GM12878 (cell line): ENCODE measurements at regions not wholly inside any gene's neighbourhood (a gene's known extent, or its start where the extent isn't known, plus 50 kb on each side); places are given as distances from the start of the nearest gene placed in this dataset.

Source experiments
- ATAC-seq: fragments of 200-7000 bp; cut with Tn5 transposase; 3 replicates; pipeline ENCODE4 v1.9.1; 2020; ENCODE audit warnings: mild to moderate bottlenecking, moderate library complexity
- BruUV-seq: library from RNA; stranded (reverse); fragments of 400-500 nt; replicated peaks from 2 replicates; lab custom pipeline; 2021; lab: Mats Ljungman, UMichigan
- CTCF ChIA-PET: fragments of 300-600 bp; sonication (Branson Sonifier 250); formaldehyde crosslinking; extraction: SDS; loops from one replicate; lab custom pipeline; 2021; ENCODE audit warnings: inconsistent platforms; lab: Yijun Ruan, JAX
- POLR2A ChIA-PET: fragments of 350-600 bp; formaldehyde crosslinking; extraction: SDS; loops from one replicate; lab custom pipeline; 2021; ENCODE audit warnings: inconsistent platforms; lab: Charles Lee
- RAD21 ChIA-PET: fragments of 300-600 bp; sonication (Branson Sonifier 250); formaldehyde crosslinking; loops from one replicate; lab custom pipeline; 2023; ENCODE audit warnings: antibody characterized with exemption; ENCODE audit not compliant: unreplicated experiment; lab: Charles Lee
- SMC1A ChIA-PET: fragments of 300-600 bp; sonication (Branson Sonifier 250); formaldehyde crosslinking; loops from one replicate; lab custom pipeline; 2023; ENCODE audit not compliant: unreplicated experiment, uncharacterized antibody; lab: Charles Lee
- DNase-seq: peaks from one replicate; pipeline ENCODE4 v3.0.0-alpha.2; 2011; ENCODE audit warnings: low read depth, low spot score
- FAIRE-seq: peaks from 3 replicates; lab custom pipeline; 2011; peaks lifted over from hg19 to GRCh38; lab: Jason Lieb, UNC
- H2AFZ ChIP-seq: 2 replicates; pipeline ENCODE4 v1.6.0; 2011; ENCODE audit warnings: low read depth, low read length, control low read depth; ENCODE audit not compliant: control insufficient read depth
- H3K27ac ChIP-seq: 2 replicates; pipeline ENCODE4 v1.5.1; 2011; ENCODE audit warnings: control low read depth; ENCODE audit not compliant: control insufficient read depth, insufficient read depth
- H3K27me3 ChIP-seq, 2 experiments: replicated peaks in 1 of 2; 2 replicates each; pipeline versions ENCODE4 v1.6.0 to v1.6.1; 2011; ENCODE audit warnings: low read length in 1 of 2; ENCODE audit not compliant: control insufficient read depth in 2 of 2, insufficient read depth in 2 of 2
- H3K36me3 ChIP-seq, 2 experiments: 2 replicates each; pipeline ENCODE4 v1.5.1; 2011; ENCODE audit warnings: low read length in 1 of 2; ENCODE audit not compliant: control insufficient read depth in 2 of 2, insufficient read depth in 2 of 2
- H3K4me1 ChIP-seq: 2 replicates; pipeline ENCODE4 v1.6.1; 2011; ENCODE audit warnings: mild to moderate bottlenecking, low read length, moderate library complexity, mixed read lengths; ENCODE audit not compliant: control insufficient read depth, insufficient read depth
- H3K4me2 ChIP-seq: 2 replicates; pipeline ENCODE4 v1.6.0; 2011; ENCODE audit warnings: control low read depth; ENCODE audit not compliant: control insufficient read depth, insufficient read depth
- H3K4me3 ChIP-seq: fragments of 200-600 bp; sonication (generic); 2 replicates; pipeline ENCODE4 v1.5.1; 2016
- H3K79me2 ChIP-seq: 2 replicates; pipeline ENCODE4 v1.6.0; 2011; ENCODE audit warnings: low read length; ENCODE audit not compliant: control insufficient read depth, insufficient read depth
- H3K9ac ChIP-seq: 2 replicates; pipeline ENCODE4 v1.8.0; 2011; ENCODE audit warnings: low read length, control low read depth, mixed read lengths; ENCODE audit not compliant: control insufficient read depth, insufficient read depth
- H3K9me3 ChIP-seq: replicated peaks from 3 replicates; pipeline ENCODE4 v1.5.1; 2011; ENCODE audit warnings: mild to moderate bottlenecking, low read length; ENCODE audit not compliant: control insufficient read depth, insufficient read depth
- H4K20me1 ChIP-seq: 2 replicates; pipeline ENCODE4 v1.6.0; 2011; ENCODE audit not compliant: control insufficient read depth, insufficient read depth
- BMI1 ChIP-seq: fragments of 450-650 bp; IDR thresholded peaks from 2 replicates; pipeline ENCODE4 v1.6.1; 2016; ENCODE audit warnings: mild to moderate bottlenecking, moderate library complexity, borderline replicate concordance
- CHD2 ChIP-seq: IDR thresholded peaks from 2 replicates; pipeline ENCODE4 v1.6.1; 2011; ENCODE audit warnings: low read depth, low read length, improper control_type of control experiment, borderline replicate concordance
- EGR1 ChIP-seq, 2 experiments: IDR thresholded peaks; 1 replicate in 1 of 2; 2 replicates in 1 of 2; pipeline ENCODE4 v1.6.1; 2011 to 2012; ENCODE audit warnings: low read depth in 2 of 2, low read length in 2 of 2, borderline replicate concordance in 1 of 2, mild to moderate bottlenecking in 1 of 2, moderate library complexity in 1 of 2
- FOXM1 ChIP-seq: IDR thresholded peaks from 2 replicates; pipeline ENCODE4 v1.6.1; 2012; ENCODE audit warnings: low read depth, mild to moderate bottlenecking, inconsistent platforms, low read length, moderate library complexity
- RAD51 ChIP-seq: fragments of 450-650 bp; IDR thresholded peaks from 2 replicates; pipeline ENCODE4 v1.6.1; 2016; ENCODE audit warnings: moderate library complexity, mild to moderate bottlenecking, inconsistent platforms
- SPI1 ChIP-seq: IDR thresholded peaks from 2 replicates; pipeline ENCODE4 v1.6.1; 2011; ENCODE audit warnings: low read depth, mild to moderate bottlenecking, low read length, moderate library complexity, borderline replicate concordance; ENCODE audit not compliant: insufficient read depth
- STAT1 ChIP-seq: fragments of 450-650 bp; conservative IDR thresholded peaks from 2 replicates; pipeline ENCODE4 v1.6.1; 2014; ENCODE audit warnings: antibody characterized with exemption, mild to moderate bottlenecking
- ZBED1 ChIP-seq: IDR thresholded peaks from 2 replicates; pipeline ENCODE4 v1.6.1; 2016; ENCODE audit warnings: borderline replicate concordance
- ZNF217 ChIP-seq: fragments of 450-650 bp; IDR thresholded peaks from 2 replicates; pipeline ENCODE4 v1.6.1; 2017; ENCODE audit warnings: antibody characterized with exemption, mild to moderate bottlenecking
- ZNF274 ChIP-seq: IDR thresholded peaks from one replicate; pipeline ENCODE4 v1.8.0; 2011; ENCODE audit not compliant: insufficient read length, insufficient read depth
- ZNF622 ChIP-seq: fragments of 450-650 bp; IDR thresholded peaks from 2 replicates; pipeline ENCODE4 v1.6.1; 2017; ENCODE audit warnings: mild to moderate bottlenecking, inconsistent platforms
- WGBS: methylation state at CpG from one replicate; pipeline ENCODE4 v1.1.6; 2016; ENCODE audit warnings: low lambda C conversion rate; ENCODE audit not compliant: insufficient replicate concordance, insufficient coverage; ENCODE audit errors: missing lambda C conversion rate; 5-methylcytosine and 5-hydroxymethylcytosine counted together
- in situ Hi-C: fragments of 300-500 bp; cut with MboI; formaldehyde crosslinking; loops from 9 replicates; pipeline ENCODE4 v1.14.3; 2018; ENCODE audit warnings: mixed read lengths
- intact Hi-C: fragments of 100-400 bp; cut with micrococcal nuclease; formaldehyde crosslinking; loops from one replicate; pipeline ENCODE4 v1.14.2; 2022; ENCODE audit not compliant: unreplicated experiment
- TF ChIP-seq, protein P1 (sequence below): fragments of 450-650 bp; IDR thresholded peaks from 2 replicates; pipeline ENCODE4 v1.6.1; 2016; ENCODE audit warnings: mild to moderate bottlenecking, moderate library complexity, borderline replicate concordance
- TF ChIP-seq, protein P2 (sequence below), 3 experiments: IDR thresholded peaks in 2 of 3; conservative IDR thresholded peaks in 1 of 3; 2 replicates each; pipeline ENCODE4 v1.5.1; 2011; ENCODE audit warnings: low read depth in 3 of 3, low read length in 3 of 3, mild to moderate bottlenecking in 3 of 3, control low read depth in 2 of 3, moderate library complexity in 2 of 3, inconsistent platforms in 1 of 3, mixed read lengths in 1 of 3; ENCODE audit not compliant: control insufficient read depth in 2 of 3, insufficient read depth in 1 of 3; ENCODE audit errors: extremely low read depth in 1 of 3
- TF ChIP-seq, protein P3 (sequence below): fragments of 450-650 bp; formaldehyde crosslinking; IDR thresholded peaks from 2 replicates; pipeline ENCODE4 v1.5.0; 2022; ENCODE audit warnings: mild to moderate bottlenecking, missing genetic modification characterization

DNA sequence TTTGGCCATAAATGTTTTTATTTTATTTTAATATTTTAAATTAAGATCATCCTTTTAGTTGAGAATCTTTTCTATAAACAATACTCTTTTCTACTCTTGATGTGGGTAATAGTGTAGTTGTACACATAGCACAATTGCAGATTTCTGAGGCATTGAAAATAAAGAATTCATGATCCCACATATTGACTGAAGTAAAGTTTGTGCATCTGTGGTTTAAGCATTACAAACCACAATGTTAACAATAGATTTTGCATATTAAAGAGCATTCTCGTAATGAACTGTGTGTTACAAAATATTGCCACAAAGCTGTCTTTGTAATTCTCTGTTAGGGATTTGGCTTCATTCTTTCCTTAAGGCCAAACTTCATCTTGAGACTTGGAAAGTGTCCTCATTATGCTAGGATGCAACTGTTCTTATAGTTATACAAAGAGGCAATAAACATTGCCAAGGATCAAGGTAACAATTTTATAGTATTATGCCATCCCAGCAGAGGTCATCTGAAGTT lies 256.8 kb downstream of the OLFM3 start:
- no peak overlapping the region for H2AFZ ChIP-seq
- no peak for ATAC-seq
- H3K27ac ChIP-seq: no peak overlapping the region
- DNase-seq: no peak
- H3K79me2 ChIP-seq: no peaks in the 10 kb centered on the region
- BruUV-seq: no TSS peak
- in situ Hi-C loops: no loop called here
- H3K9me3 ChIP-seq: no peaks in the 10 kb centered on the region
- WGBS: 8% methylated on average over 1 of the region's 1 CpG
- TF ChIP-seq, protein P1, sequence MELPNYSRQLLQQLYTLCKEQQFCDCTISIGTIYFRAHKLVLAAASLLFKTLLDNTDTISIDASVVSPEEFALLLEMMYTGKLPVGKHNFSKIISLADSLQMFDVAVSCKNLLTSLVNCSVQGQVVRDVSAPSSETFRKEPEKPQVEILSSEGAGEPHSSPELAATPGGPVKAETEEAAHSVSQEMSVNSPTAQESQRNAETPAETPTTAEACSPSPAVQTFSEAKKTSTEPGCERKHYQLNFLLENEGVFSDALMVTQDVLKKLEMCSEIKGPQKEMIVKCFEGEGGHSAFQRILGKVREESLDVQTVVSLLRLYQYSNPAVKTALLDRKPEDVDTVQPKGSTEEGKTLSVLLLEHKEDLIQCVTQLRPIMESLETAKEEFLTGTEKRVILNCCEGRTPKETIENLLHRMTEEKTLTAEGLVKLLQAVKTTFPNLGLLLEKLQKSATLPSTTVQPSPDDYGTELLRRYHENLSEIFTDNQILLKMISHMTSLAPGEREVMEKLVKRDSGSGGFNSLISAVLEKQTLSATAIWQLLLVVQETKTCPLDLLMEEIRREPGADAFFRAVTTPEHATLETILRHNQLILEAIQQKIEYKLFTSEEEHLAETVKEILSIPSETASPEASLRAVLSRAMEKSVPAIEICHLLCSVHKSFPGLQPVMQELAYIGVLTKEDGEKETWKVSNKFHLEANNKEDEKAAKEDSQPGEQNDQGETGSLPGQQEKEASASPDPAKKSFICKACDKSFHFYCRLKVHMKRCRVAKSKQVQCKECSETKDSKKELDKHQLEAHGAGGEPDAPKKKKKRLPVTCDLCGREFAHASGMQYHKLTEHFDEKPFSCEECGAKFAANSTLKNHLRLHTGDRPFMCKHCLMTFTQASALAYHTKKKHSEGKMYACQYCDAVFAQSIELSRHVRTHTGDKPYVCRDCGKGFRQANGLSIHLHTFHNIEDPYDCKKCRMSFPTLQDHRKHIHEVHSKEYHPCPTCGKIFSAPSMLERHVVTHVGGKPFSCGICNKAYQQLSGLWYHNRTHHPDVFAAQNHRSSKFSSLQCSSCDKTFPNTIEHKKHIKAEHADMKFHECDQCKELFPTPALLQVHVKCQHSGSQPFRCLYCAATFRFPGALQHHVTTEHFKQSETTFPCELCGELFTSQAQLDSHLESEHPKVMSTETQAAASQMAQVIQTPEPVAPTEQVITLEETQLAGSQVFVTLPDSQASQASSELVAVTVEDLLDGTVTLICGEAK: no peak
- TF ChIP-seq CHD2 (no peak), BMI1 (no peak), STAT1 (no peak), RAD51 (no peak), ZNF274 (no peak), ZNF217 (no peak), SPI1 (no peak), FOXM1 (no peak), ZNF622 (no peak), EGR1 (IDR thresholded peaks at IDR 0.05; ENCODE audit: borderline replicate concordance in 1 of 2, low read depth in 2 of 2, low read length in 2 of 2) (no peak), ZBED1 (no peak)
- TF ChIP-seq, protein P2, sequence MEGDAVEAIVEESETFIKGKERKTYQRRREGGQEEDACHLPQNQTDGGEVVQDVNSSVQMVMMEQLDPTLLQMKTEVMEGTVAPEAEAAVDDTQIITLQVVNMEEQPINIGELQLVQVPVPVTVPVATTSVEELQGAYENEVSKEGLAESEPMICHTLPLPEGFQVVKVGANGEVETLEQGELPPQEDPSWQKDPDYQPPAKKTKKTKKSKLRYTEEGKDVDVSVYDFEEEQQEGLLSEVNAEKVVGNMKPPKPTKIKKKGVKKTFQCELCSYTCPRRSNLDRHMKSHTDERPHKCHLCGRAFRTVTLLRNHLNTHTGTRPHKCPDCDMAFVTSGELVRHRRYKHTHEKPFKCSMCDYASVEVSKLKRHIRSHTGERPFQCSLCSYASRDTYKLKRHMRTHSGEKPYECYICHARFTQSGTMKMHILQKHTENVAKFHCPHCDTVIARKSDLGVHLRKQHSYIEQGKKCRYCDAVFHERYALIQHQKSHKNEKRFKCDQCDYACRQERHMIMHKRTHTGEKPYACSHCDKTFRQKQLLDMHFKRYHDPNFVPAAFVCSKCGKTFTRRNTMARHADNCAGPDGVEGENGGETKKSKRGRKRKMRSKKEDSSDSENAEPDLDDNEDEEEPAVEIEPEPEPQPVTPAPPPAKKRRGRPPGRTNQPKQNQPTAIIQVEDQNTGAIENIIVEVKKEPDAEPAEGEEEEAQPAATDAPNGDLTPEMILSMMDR (IDR thresholded peaks at IDR 0.05 in 2 of 3, conservative IDR thresholded peaks at IDR 0.05 in 1 of 3; ENCODE audit: control insufficient read depth in 2 of 3, extremely low read depth in 1 of 3, insufficient read depth in 1 of 3, low read depth in 3 of 3, low read length in 3 of 3): no peak
- TF ChIP-seq, protein P3, sequence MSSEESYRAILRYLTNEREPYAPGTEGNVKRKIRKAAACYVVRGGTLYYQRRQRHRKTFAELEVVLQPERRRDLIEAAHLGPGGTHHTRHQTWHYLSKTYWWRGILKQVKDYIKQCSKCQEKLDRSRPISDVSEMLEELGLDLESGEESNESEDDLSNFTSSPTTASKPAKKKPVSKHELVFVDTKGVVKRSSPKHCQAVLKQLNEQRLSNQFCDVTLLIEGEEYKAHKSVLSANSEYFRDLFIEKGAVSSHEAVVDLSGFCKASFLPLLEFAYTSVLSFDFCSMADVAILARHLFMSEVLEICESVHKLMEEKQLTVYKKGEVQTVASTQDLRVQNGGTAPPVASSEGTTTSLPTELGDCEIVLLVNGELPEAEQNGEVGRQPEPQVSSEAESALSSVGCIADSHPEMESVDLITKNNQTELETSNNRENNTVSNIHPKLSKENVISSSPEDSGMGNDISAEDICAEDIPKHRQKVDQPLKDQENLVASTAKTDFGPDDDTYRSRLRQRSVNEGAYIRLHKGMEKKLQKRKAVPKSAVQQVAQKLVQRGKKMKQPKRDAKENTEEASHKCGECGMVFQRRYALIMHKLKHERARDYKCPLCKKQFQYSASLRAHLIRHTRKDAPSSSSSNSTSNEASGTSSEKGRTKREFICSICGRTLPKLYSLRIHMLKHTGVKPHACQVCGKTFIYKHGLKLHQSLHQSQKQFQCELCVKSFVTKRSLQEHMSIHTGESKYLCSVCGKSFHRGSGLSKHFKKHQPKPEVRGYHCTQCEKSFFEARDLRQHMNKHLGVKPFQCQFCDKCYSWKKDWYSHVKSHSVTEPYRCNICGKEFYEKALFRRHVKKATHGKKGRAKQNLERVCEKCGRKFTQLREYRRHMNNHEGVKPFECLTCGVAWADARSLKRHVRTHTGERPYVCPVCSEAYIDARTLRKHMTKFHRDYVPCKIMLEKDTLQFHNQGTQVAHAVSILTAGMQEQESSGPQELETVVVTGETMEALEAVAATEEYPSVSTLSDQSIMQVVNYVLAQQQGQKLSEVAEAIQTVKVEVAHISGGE: no peak
- POLR2A ChIA-PET: no interaction called here
- no peak overlapping the region for H3K9ac ChIP-seq
- H4K20me1 ChIP-seq: no peaks in the 10 kb centered on the region
- no peak overlapping the region for H3K4me2 ChIP-seq
- H3K4me1 ChIP-seq: no peaks in the 10 kb centered on the region
- RAD21 ChIA-PET: no interaction called here
- FAIRE-seq: no peak
- no peaks in the 10 kb centered on the region for H3K36me3 ChIP-seq
- H3K4me3 ChIP-seq: no peak overlapping the region
- CTCF ChIA-PET: interaction anchor here (1.0 to 1.6 kb wide), 3 partner anchors 9 to 17 kb away, joined by 3 to 5 read pairs (median 3); no protein-coding TSS in a partner anchor
- peaks cover 0 to 2% of the 10 kb centered on the region in 2 experiments; a peak in 2 of 4 replicates for H3K27me3 ChIP-seq
- intact Hi-C loops: no loop called here
- SMC1A ChIA-PET: interaction anchor here (1.0 kb wide), 1 partner anchor 25 kb away, joined by 3 read pairs; no protein-coding TSS in a partner anchor
